Hematopoietic multipotent progenitor cell treated with erythropoietin and hydrocortisone succinate and interleukin-3 and kit ligand, for 6 days (in vitro differentiated cells): ENCODE measurements at regions not wholly inside any gene's neighbourhood (a gene's known extent, or its start where the extent isn't known, plus 50 kb on each side); places are given as distances from the start of the nearest gene placed in this dataset.

Experiments used
- DNase-seq: peaks from one replicate; pipeline ENCODE4 v3.0.0-alpha.2; 2015

DNA sequence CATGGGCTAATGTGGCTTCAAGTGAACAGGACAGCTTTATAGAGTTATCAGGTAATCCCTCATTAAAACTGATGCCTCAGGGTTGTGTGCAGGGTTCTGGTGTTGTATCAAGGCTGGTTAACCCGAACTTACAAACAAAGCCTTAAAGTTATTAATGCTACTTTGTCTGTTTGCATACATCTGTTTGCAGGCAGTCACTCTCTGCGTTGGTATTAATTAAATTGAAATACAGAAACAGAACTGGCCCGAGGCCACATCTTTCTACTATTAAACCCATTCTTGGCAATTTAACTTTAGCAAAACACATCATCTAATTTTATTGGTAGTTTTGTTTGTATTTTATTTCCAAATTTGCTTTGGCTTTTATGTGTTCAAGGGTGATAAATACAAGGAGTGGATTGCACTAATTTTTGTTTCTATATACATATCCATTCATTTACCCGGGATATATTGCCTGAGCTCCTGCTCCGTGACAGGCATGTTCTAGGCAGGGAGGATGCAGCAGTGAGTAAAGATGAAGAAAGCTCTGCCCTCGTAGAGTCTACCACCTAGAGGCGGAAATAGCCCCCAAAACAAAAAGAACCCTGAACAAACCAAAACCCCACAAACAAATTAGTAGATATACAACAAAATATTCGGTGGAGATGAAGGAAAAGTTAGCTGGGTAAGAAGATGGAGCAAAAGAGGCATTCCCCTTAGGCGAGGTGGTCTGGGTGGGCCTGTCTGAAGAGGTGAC lies 164.2 kb downstream of the MACROH2A1 start:
- DNase-seq: no peak

DNA sequence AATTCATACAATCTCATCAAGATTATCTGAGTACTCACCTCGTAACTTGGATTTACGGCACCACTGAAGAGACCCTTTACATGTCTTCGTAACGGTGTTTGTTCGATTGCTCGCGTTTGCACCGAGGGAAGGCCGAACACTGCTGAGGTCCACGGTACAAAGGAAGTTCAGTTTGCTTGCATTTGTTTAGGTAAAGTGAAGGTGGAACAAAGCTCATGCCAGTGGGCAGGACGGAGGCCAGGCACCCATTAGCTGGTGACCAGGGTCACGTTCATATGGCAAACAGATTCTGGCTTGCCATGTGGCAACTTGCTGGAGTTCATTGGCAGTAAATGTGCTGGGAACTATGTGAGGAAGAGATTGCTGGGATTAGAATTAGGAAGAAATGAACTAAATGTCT lies 164.8 kb downstream of the MACROH2A1 start:
- no peak for DNase-seq

DNA sequence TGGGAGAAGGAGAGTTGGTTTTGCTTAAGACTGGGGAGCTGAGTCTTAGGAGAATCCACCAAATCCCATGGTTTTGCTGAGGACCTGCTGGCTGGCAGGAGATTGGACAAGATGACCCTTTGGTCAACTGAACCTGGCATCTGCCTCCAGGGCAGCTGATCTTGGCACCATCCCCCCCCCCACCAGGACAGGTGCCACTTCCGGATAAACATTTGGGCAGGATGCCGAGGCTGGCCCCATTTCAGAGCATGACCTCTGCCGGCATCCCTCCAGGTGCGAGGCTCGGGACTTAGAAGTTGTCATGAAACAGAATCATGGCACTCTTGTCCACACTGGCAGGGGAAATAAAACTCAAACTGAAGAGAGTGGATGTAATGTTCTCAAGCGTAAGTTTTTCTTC lies 165.6 kb downstream of the MACROH2A1 start:
- DNase-seq: no peak

DNA sequence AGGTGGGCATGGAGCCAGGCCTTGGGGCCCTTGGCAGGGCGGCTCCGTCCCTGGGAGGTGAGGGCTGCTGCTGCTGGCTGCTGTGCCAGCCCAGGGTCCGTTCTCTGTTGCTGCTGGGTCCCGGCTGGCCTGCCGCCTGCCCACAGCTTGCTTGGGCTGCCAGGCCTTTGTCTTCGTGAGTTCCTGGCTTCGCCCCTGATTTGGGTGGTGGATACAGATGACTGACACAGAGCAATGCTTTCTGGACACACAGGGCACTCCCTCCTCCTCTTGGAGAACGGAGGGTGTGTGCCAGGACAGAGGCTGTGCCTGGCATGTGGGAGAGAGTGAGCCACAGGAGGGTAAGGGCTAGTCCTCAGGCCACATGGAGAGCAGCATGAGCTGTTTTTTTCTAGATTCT lies 166.1 kb downstream of the MACROH2A1 start:
- DNase-seq: no peak

DNA sequence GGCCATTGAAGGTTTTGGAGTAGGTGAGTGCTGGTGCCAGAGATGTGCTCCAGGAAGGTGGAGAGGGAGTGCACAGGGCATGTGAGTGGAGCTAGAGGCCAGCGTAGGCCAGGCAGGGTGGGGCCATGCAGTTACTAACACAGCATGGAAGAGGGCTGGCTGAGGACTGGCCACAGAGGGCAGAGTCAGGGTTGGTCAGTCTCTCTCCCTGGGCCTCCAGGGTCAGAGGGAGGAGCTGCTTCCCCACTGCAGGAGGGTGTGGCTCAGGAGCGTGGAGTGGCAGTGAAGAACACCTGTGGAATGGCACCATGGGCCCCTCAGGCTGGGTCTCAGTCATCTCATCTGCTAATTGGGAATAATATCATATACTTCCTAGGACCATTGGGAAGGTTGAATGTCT lies 167.7 kb downstream of the MACROH2A1 start:
- DNase-seq: no peak

DNA sequence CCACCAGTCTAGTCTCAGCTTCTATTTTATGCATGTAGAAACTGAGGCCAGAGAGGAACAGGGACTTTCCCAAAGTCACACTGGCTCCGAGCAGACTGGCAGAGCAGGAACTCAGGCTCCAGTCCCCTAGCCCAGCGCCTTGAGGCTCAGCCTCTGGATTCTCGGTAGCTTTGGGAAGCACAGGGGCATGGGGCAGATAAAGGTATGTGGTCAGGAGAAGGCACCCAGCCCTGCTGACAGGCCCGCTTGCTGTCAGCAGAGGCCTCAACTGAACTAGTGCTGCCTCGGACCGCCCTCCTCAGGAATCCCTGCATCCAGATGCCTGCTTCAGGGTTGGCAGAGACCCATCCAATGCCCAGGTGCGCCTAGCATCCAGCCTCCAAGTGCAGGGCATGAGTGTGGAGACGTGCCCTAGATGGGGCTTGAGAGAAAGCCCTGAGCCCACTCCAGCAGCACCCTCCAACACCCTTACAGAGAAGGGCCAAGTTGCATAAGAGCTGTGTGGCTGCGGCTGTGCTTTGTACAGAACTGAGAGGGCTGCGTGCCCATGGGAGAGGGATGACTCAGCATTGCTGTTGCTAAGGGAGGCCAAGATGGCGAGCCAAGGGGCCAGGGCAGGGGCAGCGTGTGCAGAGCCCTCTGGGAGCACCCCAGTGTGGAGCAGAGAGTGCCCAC lies 168.6 kb downstream of the MACROH2A1 start:
- DNase-seq: peak; percentile 83

DNA sequence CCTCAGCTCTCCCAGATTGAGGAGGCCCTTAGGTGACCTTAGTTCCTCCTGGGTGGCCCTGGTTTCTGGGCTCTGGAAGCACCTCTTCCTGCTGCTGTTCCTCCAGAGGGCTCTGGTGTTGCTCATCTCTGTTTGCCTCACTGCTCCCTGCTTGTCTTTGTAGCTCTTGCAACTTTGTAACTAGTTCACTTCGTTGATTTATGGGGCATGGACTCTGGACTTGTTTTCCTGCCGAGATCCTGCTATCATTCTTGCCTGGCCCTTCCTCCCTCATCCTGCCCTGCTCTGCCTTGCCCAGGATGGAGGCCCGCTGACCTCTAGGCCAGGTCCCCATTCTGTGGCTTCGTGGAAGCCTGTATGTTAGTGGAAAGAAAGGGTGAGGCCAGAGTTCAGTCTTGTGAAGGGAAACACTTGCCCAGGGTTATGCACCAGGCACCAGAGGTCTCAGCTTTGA lies 169.3 kb downstream of the MACROH2A1 start:
- no peak for DNase-seq

DNA sequence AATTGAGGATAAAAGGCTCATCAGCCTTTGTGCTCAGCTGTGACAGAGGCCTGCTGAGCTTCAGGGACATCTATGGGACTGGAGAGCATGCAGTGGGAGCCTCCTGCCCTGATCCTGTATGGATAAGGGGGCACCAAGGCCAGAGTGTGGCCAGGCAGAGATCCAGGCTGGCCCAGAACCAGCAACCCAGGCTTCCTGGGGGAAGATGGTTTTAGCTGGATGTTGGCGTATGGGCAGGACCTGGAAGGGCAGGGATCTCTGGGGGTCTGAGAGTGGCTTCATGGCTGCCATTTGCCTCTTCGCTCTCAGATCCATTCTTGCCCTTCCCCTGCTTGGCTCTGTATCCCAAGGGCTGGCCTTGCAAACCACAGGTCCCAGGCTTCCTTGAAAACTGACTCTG lies 169.9 kb downstream of the MACROH2A1 start:
- DNase-seq: no peak

DNA sequence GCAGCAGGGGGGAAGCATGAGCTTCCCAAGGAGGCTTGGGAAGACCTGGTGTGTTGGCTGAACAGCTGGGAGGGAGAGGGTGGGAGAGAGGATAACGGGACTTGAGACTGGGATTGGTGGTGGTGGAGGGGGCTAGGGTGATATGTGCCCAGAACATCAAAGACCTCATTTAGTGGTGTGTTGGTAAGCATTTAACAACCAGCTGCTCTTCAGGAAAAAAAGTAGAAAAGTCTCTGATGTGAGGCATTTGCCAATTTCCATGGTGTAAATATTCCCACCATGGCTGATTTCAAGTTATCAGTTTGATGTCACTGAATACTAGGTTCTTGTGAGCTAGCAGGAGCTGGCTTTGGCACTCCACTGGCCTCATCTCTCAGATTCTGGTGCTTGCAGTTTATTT lies 170.8 kb downstream of the MACROH2A1 start:
- no peak for DNase-seq

DNA sequence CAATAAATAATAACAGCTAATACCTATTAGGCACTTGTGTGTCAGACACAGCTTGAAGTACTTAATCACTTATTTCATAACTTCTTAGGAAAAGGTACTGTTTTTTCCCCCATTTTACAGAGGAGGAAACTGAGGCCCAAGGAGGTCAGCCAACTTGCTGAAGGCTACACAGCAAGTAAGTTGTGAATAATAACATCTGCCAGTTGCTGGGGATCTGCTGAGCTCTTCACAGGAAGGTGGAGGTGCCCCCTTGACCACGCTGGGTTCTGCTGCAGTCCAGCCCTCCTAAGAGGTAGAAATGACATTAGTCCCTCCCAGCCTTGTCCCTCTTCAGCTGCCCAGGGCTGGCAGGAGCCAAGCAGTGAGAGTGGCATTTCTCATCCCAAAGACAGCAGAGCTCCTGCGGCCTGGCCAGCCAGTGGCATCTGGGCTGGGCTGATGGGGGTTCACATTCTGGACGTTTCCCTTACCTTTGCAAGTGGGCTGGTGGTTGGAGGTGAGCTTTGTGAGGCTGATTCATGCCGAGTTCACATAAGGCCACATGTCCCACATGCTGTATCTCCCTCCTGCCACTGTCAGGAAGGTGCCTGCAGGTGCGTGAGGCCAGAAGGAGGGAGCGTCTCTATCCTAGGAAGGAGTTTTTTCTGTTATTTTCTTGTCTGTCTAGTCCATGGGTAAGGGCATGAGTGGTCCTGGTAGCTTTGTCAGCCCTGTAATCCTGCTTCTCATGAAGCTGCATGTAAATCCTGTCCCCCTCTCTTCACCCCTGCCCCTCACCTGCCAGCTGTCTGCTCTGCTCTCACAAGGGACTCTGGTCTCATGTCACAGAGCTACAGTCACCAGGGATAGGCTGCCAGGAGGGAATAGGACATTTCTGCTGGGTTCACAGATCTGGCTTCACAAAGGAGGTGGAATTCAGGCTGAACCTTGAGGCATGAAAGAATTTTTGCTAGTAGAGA lies 171.7 kb downstream of the MACROH2A1 start:
- DNase-seq: no peak

DNA sequence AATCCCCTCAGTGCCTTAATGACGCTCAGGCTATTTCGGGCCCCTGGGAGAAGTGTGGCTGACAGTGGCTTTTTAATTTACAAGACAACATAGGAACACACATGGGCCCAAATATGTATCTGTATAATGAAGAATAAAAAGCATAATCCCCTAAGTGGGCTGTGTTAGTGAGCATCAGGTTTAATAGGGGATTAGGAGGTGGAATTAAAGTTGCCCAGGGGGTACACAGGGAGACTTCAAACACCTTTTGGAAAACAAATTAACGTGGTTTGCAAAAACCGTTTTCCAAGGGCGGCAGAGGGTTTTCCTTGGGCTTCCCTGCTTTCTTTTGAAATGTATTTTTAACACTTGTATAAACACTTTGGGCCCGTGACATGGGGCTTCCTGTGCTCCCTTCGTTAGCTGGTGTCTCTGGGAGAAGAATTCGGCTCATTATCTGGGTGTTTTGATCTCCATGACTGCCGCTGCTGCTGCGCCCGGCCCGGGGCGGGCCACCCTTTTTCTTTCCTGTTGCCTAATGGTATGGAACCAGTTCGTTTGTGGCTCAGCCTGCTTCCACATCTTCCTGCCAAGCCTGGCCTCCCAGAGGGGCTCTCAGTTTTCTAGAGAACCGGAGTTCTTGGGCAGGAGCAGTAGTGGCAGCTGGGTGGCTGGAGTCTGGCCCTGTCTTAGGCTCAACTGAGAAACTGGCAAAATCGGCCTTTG lies 173.0 kb downstream of the MACROH2A1 start:
- DNase-seq: peak; percentile 64

DNA sequence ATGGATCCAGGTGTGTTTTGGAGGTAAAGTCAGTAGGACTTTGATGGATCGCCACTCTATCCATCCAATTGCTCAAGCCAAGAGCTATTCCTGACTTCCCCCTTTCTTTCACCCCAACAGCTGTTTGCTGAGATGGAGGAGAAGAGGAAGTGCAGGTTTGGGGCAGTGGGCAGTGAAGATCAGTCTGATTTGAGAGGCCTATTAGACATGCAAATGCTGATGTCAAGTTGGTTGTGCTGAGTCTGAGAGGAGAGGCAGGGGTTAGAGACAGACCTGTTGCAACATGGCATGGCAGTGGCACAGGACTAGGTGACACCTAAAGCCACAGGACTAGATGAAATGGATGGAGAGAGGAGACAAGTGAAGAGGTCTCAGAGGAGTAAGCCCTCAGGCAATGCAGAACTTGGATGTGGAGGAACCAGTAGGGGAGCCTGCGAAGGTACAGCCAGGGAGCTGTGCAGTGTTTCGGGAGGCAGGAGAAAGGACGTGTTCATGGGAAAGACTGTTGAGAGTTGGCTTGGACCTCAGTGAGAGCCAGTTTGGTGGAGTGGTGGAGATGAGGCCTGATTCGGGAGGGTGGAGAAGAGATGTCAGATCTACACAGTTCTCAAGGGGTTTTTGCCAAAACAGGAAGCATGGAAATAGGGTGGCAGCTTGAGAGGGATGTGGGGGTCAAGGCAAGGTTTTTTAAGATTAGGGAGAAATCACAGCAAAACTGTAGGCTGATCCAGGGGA lies 175.0 kb downstream of the MACROH2A1 start:
- DNase-seq: peak; percentile 49

DNA sequence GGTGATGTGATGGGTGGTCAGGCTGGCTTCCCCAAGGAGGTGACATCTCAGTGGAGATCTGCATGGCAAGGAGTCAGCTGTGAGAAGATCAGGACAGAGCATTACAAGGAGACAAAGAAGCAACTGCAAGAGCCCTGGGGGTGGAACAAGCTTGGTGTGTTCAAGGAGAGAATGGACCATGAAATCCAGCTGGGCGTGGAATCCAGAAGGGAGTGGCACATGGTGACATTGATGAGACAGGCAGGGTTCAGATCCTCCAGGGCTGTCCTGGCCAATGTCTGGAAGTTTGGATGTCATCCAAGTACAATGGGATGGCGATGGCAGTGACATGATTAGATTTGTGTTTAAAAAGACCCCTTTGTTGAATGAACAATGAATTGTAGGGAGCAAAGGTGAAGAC lies 175.6 kb downstream of the MACROH2A1 start:
- no peak for DNase-seq

DNA sequence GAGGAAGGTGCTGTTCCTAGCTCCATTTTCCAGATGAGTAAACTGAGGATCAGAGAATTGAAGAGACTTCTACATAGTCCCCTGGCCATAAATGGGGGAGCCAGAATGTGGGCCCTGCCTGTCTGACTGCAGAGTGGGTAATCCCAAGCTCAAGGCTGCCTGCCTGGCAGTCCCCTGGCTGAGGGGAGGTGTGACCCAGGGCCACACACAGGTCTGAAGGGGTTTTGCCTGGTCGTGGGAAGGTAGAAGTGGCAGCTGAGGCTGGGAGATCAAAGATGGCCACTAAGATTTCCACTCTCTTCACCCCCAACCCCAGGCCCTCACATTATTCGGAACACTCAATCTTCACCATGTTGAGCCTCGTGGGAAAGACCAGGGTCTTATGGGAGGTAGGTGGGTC lies 176.3 kb downstream of the MACROH2A1 start:
- no peak for DNase-seq

DNA sequence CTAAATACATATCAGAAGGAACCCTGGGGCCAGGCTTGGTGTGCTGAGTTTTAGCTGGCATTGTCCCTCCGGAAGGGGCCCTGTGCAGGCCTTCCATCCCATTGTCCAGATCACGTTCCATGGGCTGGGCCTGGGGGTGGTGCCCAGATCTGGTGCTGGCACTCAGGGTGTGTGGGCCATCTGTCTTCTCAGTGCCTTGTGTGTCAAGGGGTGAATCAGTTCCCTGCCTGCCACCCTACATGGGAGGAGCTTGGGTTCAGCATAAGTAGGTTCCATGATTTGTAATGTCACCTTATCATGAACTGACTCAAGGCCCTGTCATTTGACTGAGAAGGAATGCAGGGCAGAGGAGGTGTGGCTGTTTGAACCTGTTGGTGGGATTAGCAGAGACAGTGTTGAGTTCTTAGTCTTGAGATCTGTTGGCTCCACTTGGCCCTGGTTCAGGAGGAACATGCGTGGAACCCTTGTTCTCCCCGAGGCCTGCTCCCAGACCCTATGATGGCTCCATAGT lies 176.8 kb downstream of the MACROH2A1 start:
- DNase-seq: no peak

DNA sequence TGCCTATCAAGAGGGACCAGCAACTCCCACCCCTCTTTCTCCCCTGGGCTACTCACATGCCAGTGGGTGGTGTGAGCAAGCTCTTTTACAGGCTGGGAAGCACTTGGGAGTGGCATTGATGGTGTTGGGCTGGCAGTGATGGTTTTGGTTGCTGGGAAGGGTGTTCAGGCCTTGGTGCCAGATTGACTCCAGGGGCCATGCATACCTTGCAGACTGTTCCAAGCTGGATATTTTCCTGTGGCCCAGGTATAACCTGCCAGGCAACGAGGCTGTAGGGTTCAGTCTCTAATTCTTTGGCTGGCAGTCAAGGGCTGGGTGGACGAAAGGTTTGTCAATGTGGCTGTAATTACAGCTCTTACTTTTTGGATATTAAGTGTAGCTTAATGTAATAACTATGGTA lies 177.3 kb downstream of the MACROH2A1 start:
- DNase-seq: no peak

DNA sequence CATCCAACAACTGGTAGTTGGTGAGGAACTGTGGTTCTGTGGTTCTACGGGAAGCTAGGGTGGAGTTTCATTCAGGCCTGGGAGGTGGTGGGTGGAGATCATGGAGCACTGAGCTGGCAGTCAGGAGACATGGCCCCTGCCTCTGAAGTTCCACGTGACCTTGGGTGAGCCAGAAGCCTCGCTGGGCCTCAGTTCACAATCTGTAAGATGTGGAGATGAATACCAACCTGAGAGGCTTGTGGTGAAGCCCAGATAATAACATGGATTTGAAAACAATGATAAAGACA lies 177.9 kb downstream of the MACROH2A1 start:
- no peak for DNase-seq

DNA sequence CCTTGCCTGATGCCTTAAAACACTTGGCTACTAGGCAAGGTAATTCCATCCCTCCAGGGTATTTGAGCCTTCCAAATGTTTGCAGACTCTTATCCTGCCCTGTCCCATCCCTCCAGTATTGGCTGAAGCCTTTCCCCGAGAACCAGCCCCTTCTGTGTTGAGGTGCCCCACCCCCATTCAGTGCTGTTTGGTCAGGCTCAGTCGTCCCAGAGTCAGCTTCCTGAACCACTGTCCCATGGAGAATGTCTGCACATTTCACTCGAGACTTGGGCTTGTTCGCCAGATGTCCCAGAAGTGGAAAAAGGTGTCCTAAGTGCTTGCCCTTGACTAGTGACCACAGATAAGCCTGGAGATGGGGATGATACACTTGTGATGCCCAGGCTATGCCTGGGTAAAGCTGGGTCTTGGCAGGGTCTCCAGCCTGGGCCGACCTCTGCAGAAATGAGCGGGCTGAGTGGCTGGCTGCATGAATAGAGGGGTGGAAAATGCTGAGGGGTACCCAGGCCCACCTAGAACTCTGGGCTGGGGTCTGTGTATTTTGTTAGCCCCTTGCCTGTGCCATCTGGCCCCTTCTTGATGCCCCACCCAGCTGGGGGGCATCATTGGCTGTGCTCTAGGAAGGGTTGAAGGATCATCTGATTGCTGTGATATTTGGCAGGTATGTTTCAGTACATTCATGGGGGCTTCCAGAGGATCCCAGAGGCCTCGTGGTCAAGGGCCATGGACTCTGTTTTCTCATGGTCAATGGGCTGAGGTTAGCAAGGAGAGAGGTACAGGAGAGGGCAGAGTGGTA lies 178.4 kb downstream of the MACROH2A1 start:
- no peak for DNase-seq

DNA sequence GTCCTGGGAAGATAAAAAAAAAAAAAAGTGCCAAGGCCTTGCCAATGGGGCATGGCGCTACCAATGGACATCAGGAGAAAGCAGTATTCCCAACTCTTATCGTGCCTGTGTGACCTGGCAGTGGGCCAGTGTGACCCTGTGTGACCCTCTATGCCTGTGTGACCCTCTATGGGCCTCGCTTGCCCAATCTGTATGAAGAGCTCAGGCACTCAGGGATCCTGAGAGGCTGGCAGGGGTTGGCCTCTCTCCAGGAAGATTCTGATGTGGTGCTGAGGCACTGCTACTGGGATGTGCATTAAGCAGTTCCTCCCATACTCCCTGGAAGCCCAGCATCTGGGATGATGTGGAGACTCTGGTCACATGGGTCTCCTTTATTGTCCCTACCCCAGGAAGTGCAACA lies 179.2 kb downstream of the MACROH2A1 start:
- DNase-seq: no peak

DNA sequence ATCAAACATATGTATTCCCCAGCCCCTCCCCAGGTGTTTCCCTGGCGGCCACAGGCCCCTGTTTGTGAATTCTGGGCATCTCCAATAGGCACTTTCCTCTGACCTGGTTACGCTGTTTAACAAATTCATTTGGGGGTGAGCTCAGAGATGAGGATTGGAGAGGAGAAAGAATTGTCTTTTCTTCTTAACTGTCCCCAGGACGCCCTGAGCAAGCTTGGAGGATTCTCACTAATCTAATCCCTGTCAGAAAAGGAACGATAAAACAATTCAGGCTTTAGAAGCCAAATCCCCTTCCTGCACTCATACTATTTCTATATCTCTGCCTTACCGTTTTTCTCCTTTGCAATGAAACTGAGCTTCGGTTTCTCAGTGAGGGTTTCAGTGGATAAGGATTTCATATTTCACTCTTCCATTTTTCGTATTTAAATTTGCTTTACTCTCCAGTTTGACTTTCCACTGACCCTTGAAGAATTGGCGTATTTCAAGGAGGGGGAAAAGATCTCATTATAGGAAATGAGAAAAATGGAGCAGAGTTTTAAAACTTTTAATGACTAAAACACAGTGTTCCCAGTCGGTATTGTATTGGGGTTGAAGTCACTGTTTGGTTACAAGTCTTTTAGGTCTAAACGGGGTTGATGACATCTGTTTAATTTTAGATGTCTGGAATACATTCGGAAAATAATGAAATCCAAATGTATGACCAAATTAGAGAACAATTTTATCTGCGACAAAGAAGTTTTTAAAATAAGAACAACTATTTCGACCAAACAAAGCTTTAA lies 180.1 kb downstream of the MACROH2A1 start:
- DNase-seq: no peak

DNA sequence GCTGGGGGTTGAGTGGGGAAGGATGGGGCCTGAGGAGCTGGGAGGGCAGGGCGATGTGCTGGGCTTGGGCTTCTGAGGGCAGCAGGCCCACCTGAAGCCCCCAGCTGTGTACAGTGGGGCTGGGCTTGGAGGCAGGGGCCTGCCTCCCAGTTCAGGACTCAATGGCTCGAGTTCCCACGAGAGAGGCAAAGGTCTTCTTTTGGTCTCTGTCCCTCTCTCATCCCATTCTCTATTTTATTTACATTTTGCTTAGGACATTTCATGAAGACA lies 180.6 kb downstream of the MACROH2A1 start:
- no peak for DNase-seq
